ENCODE measurements at regions not wholly inside any gene's neighbourhood (a gene's known extent, or its start where the extent isn't known, plus 50 kb on each side); places are given as distances from the start of the nearest gene placed in this dataset.

GRCh38 chrX:7233580-7234406, 85.8 kb upstream of the PUDP start:
- no peak for DNase-seq (ENCODE audit: low spot score in 2 of 2)
- intact Hi-C loops (cut with DNase I): no loop called here
- H3K27ac ChIP-seq: no peak overlapping the region

DNA sequence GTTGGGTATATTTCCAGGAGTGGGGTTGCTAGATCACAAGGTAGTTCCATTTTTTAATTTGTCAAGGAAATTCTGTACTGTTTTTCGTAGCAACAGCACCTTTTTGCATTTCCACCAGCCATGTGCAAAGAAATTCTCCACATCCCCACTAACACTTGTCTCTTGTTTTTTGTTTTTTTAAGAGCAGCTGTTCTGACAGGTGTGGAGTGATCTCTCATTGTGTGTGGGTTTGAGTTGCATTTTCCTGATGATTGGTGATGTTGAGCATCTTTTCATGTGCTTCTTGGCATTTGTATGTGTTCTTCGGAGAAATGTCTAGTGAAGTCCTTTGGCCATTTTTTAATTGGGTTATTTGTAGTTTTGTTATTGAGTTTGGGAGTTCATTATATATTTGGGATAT, 80.3 kb upstream of the PUDP start:
- Histone ChIP-seq H3K36me3 (no peaks in the 10 kb centered on the region), H3K27ac (no peak overlapping the region), H3K9me3 (no peaks in the 10 kb centered on the region), H3K4me1 (no peaks in the 10 kb centered on the region), H3K27me3 (no peaks in the 10 kb centered on the region), H3K4me3 (no peak overlapping the region)
- intact Hi-C loops (cut with DNase I): no loop called here
- no peak for DNase-seq (ENCODE audit: low spot score in 2 of 2)
- no peak for TF ChIP-seq CTCF (IDR thresholded peaks at IDR 0.05)

More at GRCh38 chrX:7233580-7234406, 85.8 kb upstream of the PUDP start:
- Histone ChIP-seq H3K4me1 (no peaks in the 10 kb centered on the region), H3K4me3 (no peak overlapping the region), H3K36me3 (no peaks in the 10 kb centered on the region), H3K27me3 (no peaks in the 10 kb centered on the region), H3K9me3 (no peaks in the 10 kb centered on the region)
- TF ChIP-seq CTCF (IDR thresholded peaks at IDR 0.05): no peak

GRCh38 chrX:7225338-7225737, 77.4 kb upstream of the PUDP start:
- no peak for TF ChIP-seq CTCF (IDR thresholded peaks at IDR 0.05)
- H3K36me3 ChIP-seq: no peaks in the 10 kb centered on the region
- no peaks in the 10 kb centered on the region for H3K9me3 ChIP-seq
- H3K4me3 ChIP-seq: no peak overlapping the region
- no peak for DNase-seq (ENCODE audit: low spot score in 2 of 2)
- H3K27ac ChIP-seq: no peak overlapping the region
- H3K4me1 ChIP-seq: no peaks in the 10 kb centered on the region
- no peaks in the 10 kb centered on the region for H3K27me3 ChIP-seq
- intact Hi-C loops (cut with DNase I): no loop called here

- Histone ChIP-seq H3K27ac (no peak overlapping the region), H3K27me3 (no peaks in the 10 kb centered on the region), H3K4me1 (no peaks in the 10 kb centered on the region), H3K36me3 (no peaks in the 10 kb centered on the region), H3K9me3 (no peaks in the 10 kb centered on the region), H3K4me3 (no peak overlapping the region)
- intact Hi-C loops (cut with DNase I): no loop called here
- DNase-seq (ENCODE audit: low spot score in 2 of 2): no peak
- TF ChIP-seq CTCF (IDR thresholded peaks at IDR 0.05): no peak
These were observed 75.3 kb upstream of the PUDP start for GRCh38 chrX:7223271-7223670.

DNA sequence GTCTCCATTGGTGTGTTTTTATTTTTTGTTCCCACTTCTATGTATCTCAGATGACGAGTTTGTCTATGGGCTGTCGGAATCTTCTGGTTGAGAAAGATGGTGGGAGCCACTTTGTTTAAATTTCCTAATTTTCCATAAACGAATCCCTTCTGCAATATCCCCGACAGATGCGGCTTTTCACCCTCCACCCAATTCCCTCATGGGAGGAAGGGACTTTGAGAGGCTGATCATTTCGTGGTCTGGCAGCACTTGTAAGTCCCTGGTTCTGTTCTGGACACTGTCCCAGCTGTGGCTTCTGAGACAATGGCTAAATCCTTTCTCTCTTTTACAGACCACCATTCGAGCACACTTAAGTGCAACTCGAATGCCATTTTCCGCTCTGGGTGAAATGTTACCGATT, 72.2 kb upstream of the PUDP start:
- Histone ChIP-seq H3K36me3 (no peaks in the 10 kb centered on the region), H3K4me3 (no peak overlapping the region), H3K9me3 (no peaks in the 10 kb centered on the region), H3K27me3 (no peaks in the 10 kb centered on the region), H3K27ac (no peak overlapping the region), H3K4me1 (no peaks in the 10 kb centered on the region)
- intact Hi-C loops (cut with DNase I): no loop called here
- no peak for DNase-seq (ENCODE audit: low spot score in 2 of 2)
- no peak for TF ChIP-seq CTCF (IDR thresholded peaks at IDR 0.05)
